Large intestine (tissue), 3 donors: ENCODE measurements at regions not wholly inside any gene's neighbourhood (a gene's known extent, or its start where the extent isn't known, plus 50 kb on each side); places are given as distances from the start of the nearest gene placed in this dataset.

Experiments
- DNase-seq, 2 donors: peaks; one replicate each; pipeline versions ENCODE4 v3.0.0 to v3.0.0-alpha.2; 2013
- H3K27ac ChIP-seq: one replicate; pipeline ENCODE4 v1.5.1; 2013; ENCODE audit warnings: low read length
- H3K27me3 ChIP-seq: 2 replicates; pipeline ENCODE4 v1.6.1; 2013; ENCODE audit warnings: low read length; ENCODE audit not compliant: control insufficient read depth, insufficient read depth
- H3K36me3 ChIP-seq: 2 replicates; pipeline ENCODE4 v1.6.1; 2013; ENCODE audit warnings: low read length; ENCODE audit not compliant: control insufficient read depth, insufficient read depth
- H3K4me1 ChIP-seq: one replicate; pipeline ENCODE4 v1.6.1; 2013; ENCODE audit warnings: low read length; ENCODE audit not compliant: control insufficient read depth, insufficient read depth
- H3K4me3 ChIP-seq: one replicate; pipeline ENCODE4 v1.5.1; 2013; ENCODE audit warnings: low read length
- H3K9me3 ChIP-seq: one replicate; pipeline ENCODE4 v1.6.1; 2013; ENCODE audit warnings: mild to moderate bottlenecking, low read depth, low read length, moderate library complexity; ENCODE audit not compliant: control insufficient read depth
- WGBS: methylation state at CpG from one replicate; pipeline ENCODE4 v1.1.5; 2013; ENCODE audit warnings: low lambda C conversion rate; ENCODE audit not compliant: insufficient coverage; 5-methylcytosine and 5-hydroxymethylcytosine counted together

DNA sequence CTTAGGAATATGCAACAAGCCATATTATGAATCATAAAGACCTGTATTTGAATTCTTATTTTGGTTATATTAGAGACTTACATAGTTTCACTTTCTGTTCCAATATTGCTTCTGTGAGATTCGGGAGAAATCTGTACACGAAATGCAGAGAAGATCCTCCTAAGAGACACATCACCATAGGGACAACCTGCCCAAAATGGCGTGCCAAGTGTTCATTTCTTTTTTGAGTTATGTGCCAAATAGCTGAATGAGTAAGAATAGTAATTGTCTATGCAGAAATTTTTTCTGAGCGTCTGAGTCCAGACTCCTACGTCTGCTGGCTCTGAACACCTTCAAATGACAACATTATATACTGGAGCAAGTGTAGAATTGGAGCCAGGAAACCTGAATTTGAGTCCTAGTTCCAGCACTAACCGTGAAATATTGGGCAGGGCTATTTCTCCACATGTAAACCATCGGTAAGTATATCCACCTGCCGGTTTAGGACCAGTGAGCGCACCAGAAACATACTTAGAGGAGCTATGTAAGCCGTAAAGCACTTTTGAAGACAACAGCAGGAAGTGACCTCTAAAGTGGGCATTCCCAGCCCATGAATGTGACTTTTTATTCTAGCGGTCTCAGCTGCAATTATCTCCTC, 163.9 kb upstream of the DMRT1 start:
- WGBS = no CpG with 5 or more reads among the region's 11 CpGs
- H3K27me3 ChIP-seq = no peaks in the 10 kb centered on the region
- no peaks in the 10 kb centered on the region for H3K36me3 ChIP-seq
- H3K27ac ChIP-seq = peak overlapping the region; percentile 45
- H3K4me3 ChIP-seq = no peak overlapping the region
- DNase-seq = peak in 1 of 2 donors; percentile 30
- no peaks in the 10 kb centered on the region for H3K9me3 ChIP-seq
- H3K4me1 ChIP-seq = peaks cover 15% of the 10 kb centered on the region

DNA sequence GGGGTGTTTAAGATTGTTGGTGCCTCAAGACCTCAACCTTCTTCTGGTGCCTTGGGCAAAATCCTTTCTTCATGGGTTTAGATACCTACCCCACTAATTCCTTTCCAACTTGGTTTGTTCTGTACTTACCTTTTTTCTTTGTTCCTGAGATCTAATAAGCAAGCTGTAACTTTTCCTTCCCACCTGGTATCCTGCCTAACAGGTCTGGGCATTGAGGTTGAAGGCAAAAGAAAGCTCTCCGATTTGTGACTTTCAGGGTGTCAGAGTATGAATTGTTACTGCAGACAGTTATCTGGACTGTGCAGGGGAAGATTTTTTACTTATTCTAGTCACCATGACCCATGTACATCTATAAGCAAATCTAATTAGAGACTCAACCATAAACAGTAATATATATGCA, 162.6 kb upstream of the DMRT1 start:
- no peaks in the 10 kb centered on the region for H3K36me3 ChIP-seq
- H3K4me1 ChIP-seq = peaks cover 14% of the 10 kb centered on the region
- no peaks in the 10 kb centered on the region for H3K9me3 ChIP-seq
- DNase-seq = no peak
- no CpG with 5 or more reads among the region's 1 CpG for WGBS
- no peak overlapping the region for H3K27ac ChIP-seq
- H3K4me3 ChIP-seq = no peak overlapping the region
- no peaks in the 10 kb centered on the region for H3K27me3 ChIP-seq

DNA sequence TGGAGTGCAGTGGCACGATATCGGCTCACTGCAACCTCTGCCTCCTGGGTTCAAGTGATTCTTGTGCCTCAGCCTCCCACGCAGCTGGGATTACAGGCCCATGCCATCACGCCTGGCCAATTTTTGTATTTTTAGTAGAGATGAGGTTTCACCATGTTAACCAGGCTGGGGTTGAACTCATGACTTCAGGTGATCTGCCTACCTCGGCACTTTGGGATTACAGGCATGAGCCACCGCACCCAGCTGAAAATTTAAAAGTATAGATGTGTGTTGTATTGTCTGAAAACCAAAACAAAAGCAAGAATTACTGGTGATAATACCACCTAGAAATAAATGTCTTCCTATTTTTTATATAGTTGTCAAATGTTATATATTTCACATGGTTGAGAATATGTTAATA, 162.0 kb upstream of the DMRT1 start:
- 100% methylated on average over 1 of the region's 6 CpGs for WGBS

DNA sequence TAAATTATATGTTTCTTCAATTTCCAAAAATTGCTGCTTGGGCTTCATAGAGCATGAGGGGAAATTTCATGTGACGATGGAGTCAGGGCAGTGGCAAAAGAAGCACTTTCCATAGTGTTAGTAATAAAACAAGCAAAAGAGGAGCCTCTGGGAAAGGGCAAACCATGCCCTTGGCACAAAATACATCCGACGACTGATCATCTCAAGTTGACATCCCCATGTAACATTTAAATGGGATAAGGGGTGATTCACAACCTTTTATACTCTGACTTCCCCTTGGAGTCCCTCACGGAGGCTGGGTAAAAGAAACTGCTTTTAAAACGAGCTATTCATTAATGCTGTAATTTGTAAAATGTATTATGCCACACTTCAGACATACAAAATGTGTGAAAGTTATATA, 161.4 kb upstream of the DMRT1 start:
- no peak overlapping the region for H3K27ac ChIP-seq
- WGBS = 67% methylated on average over 1 of the region's 5 CpGs
- H3K4me3 ChIP-seq = no peak overlapping the region

More for the DNA sequence above, 162.0 kb upstream of the DMRT1 start:
- Histone ChIP-seq H3K36me3 (no peaks in the 10 kb centered on the region), H3K4me3 (no peak overlapping the region), H3K9me3 (no peaks in the 10 kb centered on the region), H3K4me1 (peaks cover 20% of the 10 kb centered on the region), H3K27ac (no peak overlapping the region), H3K27me3 (no peaks in the 10 kb centered on the region)
- no peak for DNase-seq

DNA sequence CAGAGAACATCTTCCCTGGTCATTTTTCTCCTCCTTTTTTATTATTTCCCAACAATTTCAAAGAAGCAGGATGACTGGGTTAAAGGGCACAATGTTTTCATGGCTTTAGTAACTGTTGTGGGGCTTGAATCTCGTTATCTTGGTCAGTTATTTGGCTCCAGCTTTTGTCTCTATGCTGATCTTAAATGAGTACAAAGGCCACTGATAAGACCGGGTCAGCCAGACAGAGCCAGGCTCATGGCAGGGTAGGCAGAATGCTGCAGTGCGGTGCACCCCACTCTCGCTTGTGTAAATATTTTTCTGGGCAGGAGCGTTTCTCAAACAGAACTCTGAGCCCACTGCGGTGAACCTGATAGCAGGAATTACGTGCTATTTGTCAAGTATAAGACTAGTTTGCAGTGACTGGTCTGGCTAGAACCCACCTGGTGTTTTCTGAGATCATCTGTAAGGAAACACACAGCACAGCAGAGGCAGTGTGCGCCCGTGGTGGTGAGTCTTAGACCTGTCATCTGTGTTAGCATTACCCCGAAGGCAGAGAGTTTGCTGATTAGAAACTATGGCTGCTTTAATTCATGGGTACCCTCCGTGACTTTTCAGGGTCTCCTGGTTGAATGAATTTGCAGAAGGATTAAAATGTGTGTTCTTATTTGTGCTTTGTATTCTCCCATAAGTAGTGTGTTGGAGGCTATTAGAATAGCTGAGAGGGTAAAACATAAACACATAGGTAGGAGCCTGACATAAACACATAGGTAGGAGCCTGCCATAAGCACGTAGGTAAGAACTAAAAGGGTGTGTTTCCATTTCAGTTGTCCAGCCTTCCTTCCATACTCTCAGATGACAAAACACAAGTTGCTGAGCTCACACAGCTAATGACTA, 158.6 kb upstream of the DMRT1 start:
- no peaks in the 10 kb centered on the region for H3K27me3 ChIP-seq
- DNase-seq = peak; percentile 90 to 95
- peak overlapping the region; percentile 32 for H3K4me3 ChIP-seq
- H3K36me3 ChIP-seq = no peaks in the 10 kb centered on the region
- 0% methylated on average over 1 of the region's 12 CpGs for WGBS
- peak overlapping the region; percentile 90 for H3K27ac ChIP-seq
- no peaks in the 10 kb centered on the region for H3K9me3 ChIP-seq
- peaks cover 24% of the 10 kb centered on the region for H3K4me1 ChIP-seq

More for the DNA sequence above, 161.4 kb upstream of the DMRT1 start:
- Histone ChIP-seq H3K36me3 (no peaks in the 10 kb centered on the region), H3K27me3 (no peaks in the 10 kb centered on the region), H3K4me1 (peaks cover 22% of the 10 kb centered on the region), H3K9me3 (no peaks in the 10 kb centered on the region)
- DNase-seq = no peak

DNA sequence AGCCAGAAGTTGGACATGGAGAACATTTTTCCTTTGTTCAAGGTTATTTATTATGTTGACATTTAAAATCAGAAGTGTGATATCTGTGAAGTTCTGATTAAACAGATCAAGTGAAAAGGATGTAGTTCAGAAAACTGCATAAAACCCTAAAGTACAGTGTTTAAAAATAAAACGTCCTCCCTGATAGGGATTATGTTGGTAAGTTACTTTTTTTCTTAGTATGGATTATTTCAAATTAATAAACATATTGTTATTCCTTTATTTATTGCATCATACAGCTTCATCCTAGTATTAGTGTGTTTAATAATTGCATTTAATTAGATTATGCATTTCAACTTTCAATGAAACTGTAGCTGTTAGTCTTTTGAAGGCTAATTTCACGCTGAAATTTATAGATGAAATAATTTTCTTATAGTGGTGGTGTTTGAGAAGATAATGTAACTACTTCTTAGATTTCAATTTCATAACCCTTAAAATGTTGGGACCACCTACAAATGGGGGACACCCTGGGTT, 157.9 kb upstream of the DMRT1 start:
- Histone ChIP-seq H3K4me1 (peaks cover 23% of the 10 kb centered on the region), H3K36me3 (no peaks in the 10 kb centered on the region), H3K27ac (peak overlapping the region; percentile 90), H3K9me3 (no peaks in the 10 kb centered on the region), H3K27me3 (no peaks in the 10 kb centered on the region), H3K4me3 (peak overlapping the region; percentile 32)
- no peak for DNase-seq
- 38% methylated on average over 1 of the region's 2 CpGs for WGBS

DNA sequence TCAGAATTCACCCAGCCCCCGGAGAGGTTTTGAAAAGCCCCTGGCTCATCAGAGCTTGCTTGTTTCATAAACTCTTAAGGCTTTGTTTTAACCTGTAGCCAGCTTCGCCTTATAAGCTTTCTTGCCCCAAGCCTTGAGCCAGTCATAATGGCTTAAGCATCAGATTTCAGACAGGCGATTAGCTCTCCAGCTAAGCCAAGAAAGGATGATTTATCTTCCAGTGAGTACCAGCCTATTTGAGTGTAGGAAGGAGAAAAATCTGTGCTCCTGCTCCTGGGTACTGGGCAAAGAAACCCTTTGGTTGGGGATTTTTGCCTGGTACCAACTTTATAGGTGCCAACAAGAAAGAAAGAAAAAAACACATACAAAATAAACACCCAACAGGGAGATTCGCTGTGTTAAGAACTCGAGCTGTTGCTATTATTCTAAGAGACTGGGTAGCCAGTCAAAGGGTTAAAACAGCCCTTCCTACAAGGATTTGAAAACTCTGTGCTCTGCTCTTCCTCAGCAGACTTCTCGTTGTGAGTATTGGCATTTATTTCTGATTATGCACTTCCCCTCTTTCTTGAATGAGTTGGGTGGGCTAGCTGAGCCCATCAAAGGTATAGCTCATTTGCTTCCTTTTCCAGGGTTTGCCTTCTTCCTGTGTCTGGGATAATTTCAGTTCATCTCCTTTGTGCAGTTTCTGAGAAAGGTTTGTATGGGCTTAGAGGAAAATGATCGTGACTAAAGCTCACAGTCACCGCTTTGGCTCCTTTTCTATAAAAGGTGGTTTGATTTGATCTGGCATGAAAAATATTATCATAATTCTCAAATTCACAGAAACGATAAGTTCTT, 157.2 kb upstream of the DMRT1 start:
- H3K27ac ChIP-seq = peak overlapping the region; percentile 90
- no peaks in the 10 kb centered on the region for H3K9me3 ChIP-seq
- H3K36me3 ChIP-seq = no peaks in the 10 kb centered on the region
- peaks cover 23% of the 10 kb centered on the region for H3K4me1 ChIP-seq
- WGBS = 20% methylated on average over 1 of the region's 9 CpGs
- peak overlapping the region; percentile 5 for H3K4me3 ChIP-seq
- DNase-seq = peak in 1 of 2 donors; percentile 44
- H3K27me3 ChIP-seq = no peaks in the 10 kb centered on the region

DNA sequence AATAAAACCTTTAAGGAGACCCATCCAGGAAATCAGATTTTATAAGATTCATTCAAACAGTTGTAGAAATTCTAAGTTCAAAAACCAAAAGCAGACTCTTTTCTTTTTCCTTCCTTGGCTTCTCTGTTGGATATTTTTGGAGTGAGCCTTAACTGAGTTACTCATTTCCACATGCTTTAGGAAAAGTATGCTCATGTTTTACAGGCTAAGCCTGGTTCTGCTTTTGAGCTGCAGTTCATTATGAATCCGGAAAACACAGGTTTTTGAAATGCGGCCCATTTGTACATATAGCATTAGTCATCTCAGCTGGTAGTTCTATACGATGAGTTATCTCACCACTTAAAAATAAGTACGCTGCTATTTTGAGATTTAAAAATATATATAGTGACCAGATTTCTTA, 156.6 kb upstream of the DMRT1 start:
- DNase-seq = peak in 1 of 2 donors; percentile 47
- Histone ChIP-seq H3K36me3 (no peaks in the 10 kb centered on the region), H3K9me3 (no peaks in the 10 kb centered on the region), H3K27me3 (no peaks in the 10 kb centered on the region), H3K27ac (peak overlapping the region; percentile 90), H3K4me3 (no peak overlapping the region), H3K4me1 (peaks cover 23% of the 10 kb centered on the region)
- no CpG with 5 or more reads among the region's 4 CpGs for WGBS

DNA sequence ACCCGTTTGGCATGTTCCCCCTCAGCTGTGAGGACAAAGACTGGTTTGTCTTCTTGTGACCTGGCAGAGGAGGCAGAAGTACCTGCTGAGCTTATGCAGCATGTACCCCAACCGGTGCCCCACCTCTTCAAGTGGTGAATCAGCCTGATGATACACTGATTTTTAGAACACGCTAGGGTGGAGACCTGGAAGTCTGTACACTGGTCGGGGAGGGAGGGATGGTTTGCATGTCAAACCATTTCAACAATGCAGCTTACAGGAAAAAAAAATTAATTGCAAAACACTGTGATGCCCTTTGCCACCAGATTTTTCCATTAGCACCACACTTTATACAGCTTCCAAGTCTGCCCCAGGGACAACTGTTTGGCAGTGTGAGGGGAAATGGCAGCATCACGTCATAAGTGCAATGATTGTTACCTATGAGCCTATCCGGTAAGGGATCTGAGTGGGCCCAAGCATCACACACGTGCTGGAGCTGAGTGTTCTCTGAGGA, 155.1 kb upstream of the DMRT1 start:
- Histone ChIP-seq H3K9me3 (no peaks in the 10 kb centered on the region), H3K4me3 (no peak overlapping the region), H3K27me3 (no peaks in the 10 kb centered on the region), H3K4me1 (peaks cover 23% of the 10 kb centered on the region), H3K36me3 (no peaks in the 10 kb centered on the region), H3K27ac (no peak overlapping the region)
- WGBS = no CpG with 5 or more reads among the region's 7 CpGs
- DNase-seq = no peak
